Lower lobe of right lung (tissue), 2 donors: ENCODE measurements at regions not wholly inside any gene's neighbourhood (a gene's known extent, or its start where the extent isn't known, plus 50 kb on each side); places are given as distances from the start of the nearest gene placed in this dataset.

Experiments used
- ATAC-seq, 2 donors: fragments of 200-7000 bp; cut with Tn5 transposase; one replicate each; pipeline ENCODE4 v1.9.1; 2020 to 2022; ENCODE audit warnings: mild to moderate bottlenecking in 2 of 2, moderate library complexity in 2 of 2
- DNase-seq: peaks from one replicate; pipeline ENCODE4 v3.0.0-alpha.2; 2020
- H3K27ac ChIP-seq: fragments of 200-600 bp; one replicate; pipeline ENCODE4 v1.8.0; 2022
- H3K27me3 ChIP-seq: fragments of 200-600 bp; one replicate; pipeline ENCODE4 v1.8.0; 2022; ENCODE audit warnings: low read depth
- H3K36me3 ChIP-seq: fragments of 200-600 bp; one replicate; pipeline ENCODE4 v1.8.0; 2022; ENCODE audit warnings: mild to moderate bottlenecking
- H3K4me1 ChIP-seq: fragments of 200-600 bp; one replicate; pipeline ENCODE4 v1.8.0; 2022
- H3K4me3 ChIP-seq: fragments of 200-600 bp; one replicate; pipeline ENCODE4 v1.8.0; 2022; ENCODE audit warnings: mild to moderate bottlenecking
- H3K9me3 ChIP-seq: fragments of 200-600 bp; one replicate; pipeline ENCODE4 v1.8.0; 2022
- intact Hi-C: fragments of 100-400 bp; cut with DNase I; formaldehyde crosslinking; loops from one replicate; pipeline ENCODE4 v1.11.0; 2022
- TF ChIP-seq, protein P1 (sequence below): fragments of 200-600 bp; IDR thresholded peaks from one replicate; pipeline ENCODE4 v1.8.0; 2022; ENCODE audit warnings: antibody characterized with exemption, mild to moderate bottlenecking
- donor health status: DM: no; HTN: yes; CAD: no; lungs with severe emphysema.

DNA sequence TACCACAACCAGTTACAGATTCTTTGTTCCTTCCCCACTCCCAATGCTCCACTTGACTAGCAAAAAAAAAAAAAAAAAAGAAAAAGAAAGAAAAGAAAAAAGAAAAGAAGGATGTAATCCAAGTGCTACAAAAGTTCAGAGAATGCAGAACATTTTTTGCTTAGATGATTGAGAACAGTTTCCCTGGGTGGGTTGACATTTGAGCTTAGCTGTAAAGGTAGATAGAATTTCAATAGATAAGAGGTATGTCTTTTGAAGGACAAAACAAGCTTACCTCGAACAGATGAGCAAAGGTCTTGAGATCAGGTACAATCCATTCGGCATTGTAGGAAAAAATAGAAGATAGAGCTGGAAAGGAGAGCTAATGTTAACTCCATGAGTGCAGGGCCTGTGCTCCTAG lies 344.6 kb upstream of the NECTIN3 start:
- no peaks in the 10 kb centered on the region for H3K36me3 ChIP-seq
- TF ChIP-seq, protein P1, sequence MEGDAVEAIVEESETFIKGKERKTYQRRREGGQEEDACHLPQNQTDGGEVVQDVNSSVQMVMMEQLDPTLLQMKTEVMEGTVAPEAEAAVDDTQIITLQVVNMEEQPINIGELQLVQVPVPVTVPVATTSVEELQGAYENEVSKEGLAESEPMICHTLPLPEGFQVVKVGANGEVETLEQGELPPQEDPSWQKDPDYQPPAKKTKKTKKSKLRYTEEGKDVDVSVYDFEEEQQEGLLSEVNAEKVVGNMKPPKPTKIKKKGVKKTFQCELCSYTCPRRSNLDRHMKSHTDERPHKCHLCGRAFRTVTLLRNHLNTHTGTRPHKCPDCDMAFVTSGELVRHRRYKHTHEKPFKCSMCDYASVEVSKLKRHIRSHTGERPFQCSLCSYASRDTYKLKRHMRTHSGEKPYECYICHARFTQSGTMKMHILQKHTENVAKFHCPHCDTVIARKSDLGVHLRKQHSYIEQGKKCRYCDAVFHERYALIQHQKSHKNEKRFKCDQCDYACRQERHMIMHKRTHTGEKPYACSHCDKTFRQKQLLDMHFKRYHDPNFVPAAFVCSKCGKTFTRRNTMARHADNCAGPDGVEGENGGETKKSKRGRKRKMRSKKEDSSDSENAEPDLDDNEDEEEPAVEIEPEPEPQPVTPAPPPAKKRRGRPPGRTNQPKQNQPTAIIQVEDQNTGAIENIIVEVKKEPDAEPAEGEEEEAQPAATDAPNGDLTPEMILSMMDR: no peak

DNA sequence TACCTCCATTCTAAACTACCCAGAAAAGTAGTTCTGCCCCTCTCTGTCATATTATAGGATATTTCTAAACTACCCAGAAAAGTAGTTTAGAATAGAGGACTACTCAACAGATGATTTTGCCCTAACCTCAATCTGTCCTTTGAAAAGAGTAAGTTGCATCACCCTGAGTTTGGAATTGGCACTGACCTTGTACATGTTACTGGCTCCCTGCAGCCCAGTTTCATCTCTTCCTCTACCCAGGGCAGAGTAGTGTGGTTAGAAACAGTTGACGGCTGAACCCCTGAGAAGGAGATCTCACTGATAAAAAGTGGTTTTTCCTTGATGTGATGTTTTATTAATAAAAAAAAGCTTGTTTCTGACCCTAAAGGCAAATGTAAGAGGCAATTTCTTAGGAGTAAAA lies 340.5 kb upstream of the NECTIN3 start:
- no peak overlapping the region for H3K27ac ChIP-seq
- H3K36me3 ChIP-seq: no peaks in the 10 kb centered on the region
- intact Hi-C loops: no loop called here
- H3K4me1 ChIP-seq: no peaks in the 10 kb centered on the region
- ATAC-seq (no peak), DNase-seq (no peak)
- TF ChIP-seq, protein P1: no peak
- no peaks in the 10 kb centered on the region for H3K9me3 ChIP-seq
- H3K27me3 ChIP-seq: no peaks in the 10 kb centered on the region
- H3K4me3 ChIP-seq: no peak overlapping the region

More for the DNA sequence above, 344.6 kb upstream of the NECTIN3 start:
- no peak for ATAC-seq
- Histone ChIP-seq H3K27ac (no peak overlapping the region), H3K27me3 (no peaks in the 10 kb centered on the region), H3K9me3 (no peaks in the 10 kb centered on the region), H3K4me3 (no peak overlapping the region), H3K4me1 (no peaks in the 10 kb centered on the region)
- no peak for DNase-seq
- intact Hi-C loops: no loop called here

DNA sequence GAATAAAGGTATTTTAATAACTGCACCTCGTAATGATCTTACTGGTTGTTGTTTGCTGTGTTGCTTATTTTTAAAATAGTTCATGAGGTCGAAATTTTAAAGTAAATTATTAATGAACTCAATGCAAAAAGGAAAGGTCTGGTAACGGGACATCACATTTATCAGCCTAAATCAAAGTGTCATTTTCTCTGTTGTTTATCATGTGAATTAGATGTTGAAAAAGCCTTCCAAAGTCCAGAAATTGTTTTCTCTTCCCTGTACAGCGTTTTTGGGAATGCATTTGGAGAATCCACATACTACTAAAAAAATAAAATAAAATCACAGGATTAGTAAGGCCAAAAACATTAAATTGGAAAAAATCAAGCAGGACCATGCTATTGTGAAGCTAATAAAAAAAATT lies 339.2 kb upstream of the NECTIN3 start:
- DNase-seq: no peak
- Histone ChIP-seq H3K4me1 (no peaks in the 10 kb centered on the region), H3K27ac (no peak overlapping the region), H3K36me3 (no peaks in the 10 kb centered on the region), H3K27me3 (no peaks in the 10 kb centered on the region), H3K4me3 (no peak overlapping the region), H3K9me3 (no peaks in the 10 kb centered on the region)
- TF ChIP-seq, protein P1: no peak
- intact Hi-C loops: no loop called here
- no peak for ATAC-seq

DNA sequence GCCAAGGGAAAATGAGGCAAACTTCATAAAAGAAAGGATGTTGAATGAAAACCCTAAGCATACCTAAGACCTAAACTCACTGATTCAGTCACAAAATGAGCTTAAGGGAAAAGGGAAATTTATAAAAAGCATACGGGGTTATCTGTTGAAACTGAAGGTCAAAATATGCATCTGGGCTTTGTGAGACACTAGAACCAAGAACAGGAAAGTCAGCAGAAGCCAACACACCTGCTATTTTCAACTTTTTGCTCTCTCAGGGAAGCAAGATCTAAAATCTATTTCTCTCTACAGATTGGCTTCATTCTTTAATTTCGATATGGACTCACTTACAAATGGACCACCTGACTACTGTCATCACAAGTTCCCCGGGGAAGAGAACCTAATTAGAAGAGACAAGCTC lies 338.6 kb upstream of the NECTIN3 start:
- DNase-seq: no peak
- ATAC-seq: no peak
- H3K4me1 ChIP-seq: no peaks in the 10 kb centered on the region
- intact Hi-C loops: no loop called here
- H3K27ac ChIP-seq: no peak overlapping the region
- H3K36me3 ChIP-seq: no peaks in the 10 kb centered on the region
- no peaks in the 10 kb centered on the region for H3K27me3 ChIP-seq
- TF ChIP-seq, protein P1: no peak
- H3K4me3 ChIP-seq: no peak overlapping the region
- no peaks in the 10 kb centered on the region for H3K9me3 ChIP-seq

DNA sequence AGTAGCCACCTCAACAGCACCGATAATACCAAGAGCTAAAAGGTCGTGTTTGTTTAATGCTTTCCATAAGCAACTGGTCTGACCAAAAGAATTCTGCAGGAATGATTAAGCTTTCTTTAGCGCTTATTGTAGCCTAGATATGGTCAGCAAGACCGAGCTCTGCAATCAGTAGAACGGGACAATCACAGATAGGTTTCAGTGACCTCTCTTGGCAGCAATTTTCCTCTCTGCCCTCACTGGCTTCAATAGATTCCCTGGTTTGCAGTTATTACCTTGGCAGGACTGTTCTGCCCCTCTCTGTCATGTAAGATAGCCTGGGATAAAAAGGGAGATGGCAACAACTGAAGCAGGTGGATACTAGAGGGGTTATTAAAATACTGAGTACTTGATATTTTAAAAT lies 337.1 kb upstream of the NECTIN3 start:
- no peaks in the 10 kb centered on the region for H3K27me3 ChIP-seq
- H3K9me3 ChIP-seq: no peaks in the 10 kb centered on the region
- no peak overlapping the region for H3K4me3 ChIP-seq
- no peaks in the 10 kb centered on the region for H3K36me3 ChIP-seq
- TF ChIP-seq, protein P1: no peak
- DNase-seq (no peak), ATAC-seq (no peak)
- H3K27ac ChIP-seq: no peak overlapping the region
- intact Hi-C loops: no loop called here
- H3K4me1 ChIP-seq: no peaks in the 10 kb centered on the region

DNA sequence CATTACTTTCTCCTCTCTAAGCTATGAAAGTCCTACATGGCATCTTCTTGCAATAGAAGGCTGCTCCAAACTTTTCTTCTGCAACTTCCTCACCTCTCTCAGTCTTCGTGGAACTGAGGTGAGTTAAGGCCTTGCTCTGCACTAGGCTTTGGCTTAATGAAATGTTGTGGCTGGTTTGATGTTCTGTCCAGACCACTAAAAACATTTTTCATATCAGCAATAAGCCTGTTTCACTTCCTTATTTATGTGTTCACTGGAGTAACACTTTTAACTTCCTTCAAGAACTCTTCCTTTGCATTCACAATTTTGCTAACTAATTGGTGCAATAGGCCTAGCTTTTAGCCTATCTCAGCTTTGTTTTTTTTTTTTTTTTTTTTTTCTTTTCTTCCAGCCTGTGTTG lies 335.3 kb upstream of the NECTIN3 start:
- H3K4me1 ChIP-seq: no peaks in the 10 kb centered on the region
- no peaks in the 10 kb centered on the region for H3K36me3 ChIP-seq
- H3K9me3 ChIP-seq: no peaks in the 10 kb centered on the region
- no peak overlapping the region for H3K27ac ChIP-seq
- no peak overlapping the region for H3K4me3 ChIP-seq
- H3K27me3 ChIP-seq: no peaks in the 10 kb centered on the region
- intact Hi-C loops: no loop called here
- no peak for ATAC-seq
- TF ChIP-seq, protein P1: no peak
- no peak for DNase-seq
